ENCODE measurements at regions not wholly inside any gene's neighbourhood (a gene's known extent, or its start where the extent isn't known, plus 50 kb on each side); places are given as distances from the start of the nearest gene placed in this dataset.

DNA sequence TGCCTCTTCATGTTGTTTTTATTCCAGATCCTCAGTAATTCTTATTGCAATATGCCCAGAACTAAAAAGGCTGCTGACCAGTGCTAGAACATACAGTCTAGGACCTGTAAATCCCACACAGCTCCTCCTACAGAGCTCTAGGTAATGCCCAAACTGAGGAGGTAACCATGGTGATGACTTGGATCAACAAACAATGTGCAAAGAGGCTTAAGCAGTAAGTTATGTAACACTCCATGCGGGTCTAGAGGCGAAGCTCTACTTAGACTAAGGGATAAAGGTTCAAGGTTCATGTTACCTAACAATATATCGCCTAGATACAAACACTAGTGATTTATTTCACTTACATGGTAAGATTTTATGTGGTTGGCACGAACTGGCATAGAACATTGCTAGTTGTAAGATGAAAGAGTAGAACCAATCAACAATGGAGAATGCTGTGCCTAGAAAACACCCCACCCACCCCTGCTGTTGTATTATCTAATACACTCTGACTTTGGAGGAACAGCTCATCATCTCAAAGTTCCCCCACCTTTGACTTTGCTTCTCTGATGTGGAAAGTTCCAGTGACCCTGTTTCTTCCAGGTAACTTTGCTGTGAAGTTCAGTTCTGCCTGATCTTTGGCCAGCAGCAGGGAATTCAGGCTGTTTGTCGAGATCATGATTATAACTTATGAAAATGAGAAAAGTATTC is 242.4 kb downstream of the ALDH8A1 start:
- no peak for DNase-seq (ENCODE audit: low read depth)

DNA sequence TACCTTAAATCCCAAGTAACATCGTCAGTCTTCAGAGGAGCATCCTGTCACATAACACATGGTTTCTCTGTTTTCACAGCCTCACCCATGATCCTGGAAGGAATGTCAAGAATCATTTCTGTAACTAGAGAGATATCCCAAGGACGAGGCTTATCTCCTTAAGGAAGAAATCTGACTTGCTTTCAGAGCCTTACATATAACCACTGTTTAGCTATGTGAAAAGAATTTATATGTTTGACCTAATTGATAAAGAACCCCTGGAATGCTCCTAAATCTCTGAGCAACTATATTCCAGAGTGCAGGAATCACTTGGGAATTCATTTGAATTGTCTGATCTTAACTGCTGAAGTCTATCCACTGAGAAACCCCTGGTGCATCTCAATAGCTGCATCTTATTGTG is 243.1 kb downstream of the ALDH8A1 start:
- no peak for DNase-seq (ENCODE audit: low read depth)

DNA sequence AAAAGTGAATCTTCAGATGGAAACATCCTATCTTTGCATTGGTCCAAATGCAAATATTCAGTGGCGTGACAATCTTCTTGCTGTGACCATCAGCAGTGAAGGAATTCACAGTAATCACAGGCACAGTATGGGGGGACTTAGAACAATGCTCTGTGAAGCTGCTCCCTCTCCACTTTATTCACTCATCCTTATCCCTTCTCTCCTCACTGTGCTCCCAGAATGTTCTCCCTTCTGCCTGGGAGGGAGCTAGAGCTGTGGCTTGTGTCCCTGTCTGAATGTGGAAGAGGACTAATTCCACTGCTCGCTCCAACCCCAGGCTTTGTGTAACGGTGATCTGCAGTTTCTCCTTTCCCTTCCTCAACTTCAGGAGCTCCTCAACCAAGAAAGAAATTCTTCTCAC is 243.7 kb downstream of the ALDH8A1 start:
- DNase-seq (ENCODE audit: low read depth), result no peak

DNA sequence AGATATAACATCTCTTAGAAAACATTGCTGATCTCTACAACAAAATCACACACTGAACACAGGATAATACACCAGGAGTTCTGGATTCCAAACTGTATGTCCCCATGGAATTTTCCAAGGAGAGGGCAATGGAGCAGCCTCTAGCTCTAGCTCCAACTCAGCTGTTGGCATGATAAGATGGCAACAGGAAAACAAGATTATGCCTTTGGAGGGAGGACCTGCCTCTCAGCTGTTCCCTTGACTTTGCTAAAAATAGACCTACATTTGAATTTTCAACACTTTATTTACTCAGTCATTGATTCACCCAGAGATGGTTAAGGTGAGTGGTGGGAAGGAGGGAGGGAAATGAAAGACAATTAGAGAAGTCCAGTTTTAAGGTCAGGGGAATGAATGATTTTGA is 246.7 kb downstream of the ALDH8A1 start:
- no peak for DNase-seq (ENCODE audit: low read depth)

DNA sequence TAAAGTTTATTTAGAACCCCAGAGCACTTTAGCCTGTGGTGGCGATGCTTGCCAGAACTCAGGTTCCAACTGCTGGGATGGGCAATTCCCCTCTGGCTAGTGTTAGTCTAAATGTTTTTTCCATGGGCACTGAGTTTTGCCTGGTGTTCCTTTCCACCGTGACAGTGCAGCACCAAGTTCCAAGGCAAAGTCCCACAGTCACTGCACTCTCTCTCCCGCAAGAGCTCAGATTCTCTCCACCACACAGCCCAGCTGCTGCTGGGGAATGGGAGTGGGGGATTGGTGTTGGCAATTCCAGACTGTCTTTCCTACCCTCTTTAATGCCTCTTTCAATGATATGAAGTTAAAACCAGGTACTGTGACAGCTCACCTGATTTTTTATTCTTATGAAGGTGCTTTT is 247.6 kb downstream of the ALDH8A1 start:
- no peak for DNase-seq (ENCODE audit: low read depth)

DNA sequence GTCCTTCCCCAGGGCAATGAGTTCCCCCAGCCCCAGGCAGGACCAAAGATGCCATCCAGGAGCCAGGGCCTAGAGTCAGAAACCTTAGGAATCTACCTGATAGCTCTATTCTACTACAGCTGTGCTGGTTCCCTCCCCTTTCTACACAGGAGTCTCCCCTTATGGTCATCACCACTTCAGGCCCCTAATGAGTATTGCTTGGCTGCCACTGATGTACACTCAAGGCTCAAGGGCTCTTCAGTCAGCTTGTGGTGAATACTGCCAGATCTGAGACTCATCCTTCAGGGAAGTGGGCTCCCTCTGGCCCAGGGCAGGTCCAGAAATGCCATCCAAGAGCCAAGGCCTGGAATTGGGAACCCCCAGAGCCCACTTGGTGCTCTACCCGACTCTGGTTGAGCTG is 248.6 kb downstream of the ALDH8A1 start:
- DNase-seq (ENCODE audit: low read depth), result no peak

DNA sequence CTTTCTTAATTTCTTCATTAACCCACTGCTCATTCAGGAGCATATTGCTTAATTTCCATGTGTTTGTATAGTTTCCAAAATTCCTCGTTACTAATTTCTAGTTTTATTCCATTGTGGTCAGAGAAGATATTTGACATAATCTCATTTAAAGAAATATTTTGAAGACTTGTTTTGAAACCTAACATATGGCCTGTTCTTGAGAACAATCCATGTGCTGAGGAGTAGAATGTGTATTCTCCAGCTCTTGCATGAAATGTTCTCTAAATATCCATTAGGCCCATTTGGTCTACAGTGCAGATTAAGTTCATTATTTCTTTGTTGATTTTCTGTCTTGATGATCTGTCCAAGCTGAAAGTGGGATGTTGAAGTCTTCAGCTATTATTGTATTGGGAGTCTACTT is 251.7 kb downstream of the ALDH8A1 start:
- DNase-seq (ENCODE audit: low read depth), result no peak

DNA sequence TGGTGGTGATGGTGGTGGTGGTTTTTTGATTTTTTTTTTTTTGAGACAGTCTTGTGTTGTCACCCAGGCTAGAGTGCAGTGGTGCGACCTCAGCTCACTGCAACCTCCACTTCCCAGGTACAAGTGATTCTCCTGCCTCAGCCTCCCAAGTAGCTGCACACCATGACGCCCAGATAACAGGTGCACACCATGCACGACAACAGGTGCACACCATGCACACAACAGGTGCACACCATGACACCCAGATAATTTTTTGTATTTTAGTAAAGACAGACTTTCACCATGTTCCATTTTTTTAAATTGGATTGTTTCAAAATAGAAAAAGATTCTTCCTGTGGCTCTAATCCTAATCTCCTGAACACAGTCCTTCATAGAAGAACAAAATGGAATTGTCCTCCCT is 257.9 kb downstream of the ALDH8A1 start:
- no peak for DNase-seq (ENCODE audit: low read depth)

DNA sequence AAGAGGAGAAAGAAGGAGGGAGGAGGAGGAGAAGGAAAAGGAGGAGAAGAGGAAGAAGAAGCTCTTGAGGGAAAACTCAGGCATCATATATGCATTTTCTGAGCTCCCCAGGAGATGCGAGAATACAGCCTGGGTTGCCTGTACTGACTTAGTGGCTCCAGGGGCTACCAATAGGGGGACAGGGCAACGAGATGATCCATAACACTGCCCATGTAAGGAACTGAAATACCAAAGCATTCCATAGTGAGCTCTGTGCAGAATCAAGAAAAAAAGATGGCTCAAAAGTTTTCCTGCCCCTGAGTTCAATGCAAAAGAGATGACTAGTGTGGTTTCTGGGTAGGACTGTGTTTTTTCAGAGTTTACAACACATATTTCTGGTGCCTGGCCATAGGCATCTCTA is 258.7 kb downstream of the ALDH8A1 start:
- DNase-seq (ENCODE audit: low read depth), result no peak

DNA sequence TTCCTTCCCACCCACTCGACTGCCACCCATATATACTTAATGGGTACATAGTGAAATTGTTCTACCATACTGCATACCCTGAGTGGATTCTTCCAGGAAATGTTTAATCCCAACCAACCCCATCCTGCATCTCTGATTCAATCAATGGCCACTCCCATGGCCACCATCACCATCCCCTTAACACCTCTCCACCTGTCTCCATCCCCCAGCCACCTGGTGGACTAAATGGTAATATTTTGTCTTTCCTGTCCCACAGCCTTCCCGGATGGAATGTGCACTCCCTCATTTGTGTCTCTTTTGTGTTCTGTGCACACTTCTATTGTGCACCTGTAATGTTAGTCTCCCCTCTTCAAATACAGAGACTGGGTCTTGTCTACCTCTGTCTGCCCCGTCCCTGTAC is 259.9 kb downstream of the ALDH8A1 start:
- no peak for DNase-seq (ENCODE audit: low read depth)

DNA sequence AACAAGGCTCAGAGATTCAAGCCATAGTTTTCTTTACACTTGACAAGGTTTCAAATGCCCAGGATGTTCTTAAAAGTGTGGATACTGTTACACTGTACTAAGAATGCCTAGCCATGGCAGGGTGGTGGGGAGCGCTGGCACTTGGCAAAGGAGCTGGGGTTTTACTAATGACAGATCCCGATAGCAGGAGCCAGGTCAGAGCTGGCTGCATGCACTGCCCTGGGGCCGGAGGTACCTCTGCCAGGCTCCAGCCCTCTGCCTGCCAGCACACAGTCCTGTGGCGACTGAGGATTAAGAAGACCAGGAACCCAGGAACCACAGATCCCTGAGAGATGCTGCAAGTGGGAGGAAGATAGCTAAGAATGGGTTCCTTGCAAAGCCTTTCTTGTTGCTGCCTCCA is 260.3 kb downstream of the ALDH8A1 start:
- no peak for DNase-seq (ENCODE audit: low read depth)

DNA sequence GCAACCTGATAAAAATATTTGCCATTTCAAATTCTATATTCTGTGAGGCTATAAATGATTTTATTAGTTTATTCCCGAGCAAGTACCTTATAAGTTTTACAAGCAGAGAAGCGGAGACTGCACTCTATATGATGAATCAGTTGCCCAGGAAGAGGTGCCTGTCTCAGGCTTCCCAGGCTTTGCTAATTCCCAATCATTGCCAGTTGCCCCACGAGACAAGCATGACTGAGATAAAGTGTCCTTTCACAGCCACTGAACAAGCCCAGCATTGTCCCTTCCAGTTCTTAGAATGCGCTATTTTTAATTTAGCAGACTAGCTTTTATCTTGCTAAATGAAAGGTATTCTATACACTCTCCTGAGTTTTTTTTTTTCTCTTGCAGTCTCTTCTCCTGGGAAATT is 260.7 kb downstream of the ALDH8A1 start:
- DNase-seq (ENCODE audit: low read depth), result no peak

DNA sequence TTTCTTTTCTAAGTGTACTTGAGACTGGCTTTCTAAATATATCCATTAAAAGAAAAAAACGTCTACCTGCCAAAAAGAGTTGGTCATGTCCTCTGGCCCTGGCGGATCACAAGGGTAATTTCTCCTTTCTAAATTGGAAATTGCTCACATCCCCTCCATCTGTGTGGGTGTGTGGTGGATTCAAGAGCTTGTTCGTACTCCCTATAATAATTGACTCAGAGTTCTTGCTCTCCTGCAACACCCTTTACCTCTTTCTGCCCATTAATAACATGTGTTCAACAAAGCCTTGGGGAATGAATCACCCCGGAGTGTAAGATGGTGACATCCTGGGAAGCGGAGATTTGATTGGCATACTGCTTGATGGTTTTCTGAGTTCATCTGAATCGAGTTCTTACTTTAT is 263.8 kb downstream of the ALDH8A1 start:
- DNase-seq (ENCODE audit: low read depth), result no peak

DNA sequence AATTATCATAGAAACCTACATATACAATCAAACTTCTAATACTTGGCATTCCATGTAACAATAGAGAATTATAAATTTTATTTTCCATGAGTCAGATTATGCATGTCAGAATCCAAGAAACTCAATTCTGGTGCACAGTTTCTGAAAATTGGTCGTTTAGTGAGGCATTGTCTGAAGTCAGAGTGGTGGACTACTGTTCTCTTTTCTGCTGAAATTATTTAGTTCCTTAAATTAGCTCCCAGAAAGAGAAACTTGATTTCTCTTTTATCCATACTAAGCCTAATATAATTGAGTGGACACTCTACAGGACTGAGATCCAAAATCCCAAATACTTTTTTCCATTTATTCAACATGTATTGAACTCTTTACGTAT is 265.5 kb downstream of the ALDH8A1 start:
- no peak for DNase-seq (ENCODE audit: low read depth)

DNA sequence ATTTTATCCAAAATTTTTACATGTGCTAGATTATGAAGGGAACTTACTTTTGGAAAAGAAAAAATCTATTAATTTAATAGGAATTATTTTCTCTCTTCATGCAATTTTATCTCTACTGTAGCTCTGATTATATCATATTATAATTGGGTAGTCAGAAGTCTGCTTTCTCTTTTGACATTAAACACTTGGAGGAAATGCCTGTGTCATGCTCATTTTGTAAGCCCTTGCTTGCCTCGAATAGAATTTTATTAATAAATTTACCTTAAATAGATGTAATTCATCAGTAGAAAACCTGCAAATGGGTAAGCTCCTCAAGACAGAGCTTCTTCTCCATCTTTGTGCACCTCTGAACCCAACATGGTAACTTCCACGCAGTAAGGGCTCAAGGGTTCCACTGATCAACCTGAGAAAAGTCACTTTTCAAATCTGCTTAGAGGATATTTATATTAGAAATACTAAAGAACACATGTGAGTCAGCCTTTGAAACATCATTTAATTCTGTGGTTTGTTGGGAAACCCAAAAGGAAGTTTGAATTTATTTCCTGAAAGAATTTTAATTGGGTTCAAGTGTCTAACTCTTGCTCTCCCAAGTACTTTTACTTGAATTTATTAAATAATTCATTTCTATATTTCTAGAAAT is 266.0 kb downstream of the ALDH8A1 start:
- DNase-seq (ENCODE audit: low read depth), result no peak

DNA sequence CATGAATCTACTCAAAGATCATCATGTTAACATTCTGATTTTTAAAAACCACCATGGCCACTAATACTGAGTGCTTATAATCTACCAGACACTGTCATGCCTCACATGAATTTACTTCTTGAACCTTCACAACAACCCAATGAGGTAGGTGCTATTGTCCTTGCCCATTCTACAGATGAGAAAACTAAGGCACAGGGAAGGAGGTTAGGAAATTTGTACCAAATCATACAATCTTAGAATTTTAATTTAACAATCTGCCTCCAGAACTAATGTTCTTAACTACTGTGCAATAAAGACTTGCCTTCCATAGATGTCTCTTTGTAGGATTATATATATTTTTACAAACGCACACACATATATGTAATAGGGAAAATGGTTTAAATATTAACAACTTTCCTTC is 269.5 kb downstream of the ALDH8A1 start:
- DNase-seq (ENCODE audit: low read depth), result no peak

DNA sequence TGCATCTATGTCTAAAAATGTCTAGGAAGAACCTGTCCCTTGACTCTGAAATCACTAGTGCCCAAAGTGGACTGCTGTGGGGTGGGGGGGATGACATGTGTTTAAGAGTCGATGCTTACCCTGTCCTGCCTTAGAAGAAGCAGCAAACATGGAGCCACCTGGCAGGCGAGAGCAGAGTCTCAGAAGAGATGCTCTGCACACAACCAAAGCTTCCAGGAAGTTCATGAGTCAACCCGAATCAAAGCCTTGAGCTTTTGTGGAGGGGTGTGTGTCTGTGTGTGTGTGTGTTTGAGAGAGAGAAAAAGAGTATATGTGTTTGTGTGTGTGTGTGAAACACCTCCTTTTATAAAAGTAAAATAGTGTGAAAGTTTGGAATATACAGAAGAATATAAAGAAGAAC is 269.9 kb downstream of the ALDH8A1 start:
- no peak for DNase-seq (ENCODE audit: low read depth)

DNA sequence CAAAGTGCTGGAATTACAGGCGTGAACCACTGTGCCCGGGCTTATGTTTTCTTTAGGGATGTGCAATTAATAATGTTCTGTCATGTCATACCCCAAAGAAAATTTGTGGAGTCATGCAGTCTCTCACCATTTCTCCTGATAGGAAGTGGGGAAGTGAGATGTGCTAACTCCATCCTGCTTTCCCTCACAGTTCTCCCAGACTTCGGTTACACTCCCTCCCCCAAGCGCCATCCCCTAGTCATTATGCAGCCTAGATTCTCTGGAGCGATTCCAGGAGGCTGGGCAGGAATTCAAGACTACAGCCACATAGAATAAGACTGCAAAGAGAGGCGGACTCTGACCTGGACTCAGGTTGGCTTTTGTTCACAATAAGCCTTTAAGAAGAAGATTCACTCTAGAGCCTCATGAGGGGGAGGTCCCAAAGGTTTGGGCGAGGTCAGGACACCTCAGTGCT is 271.4 kb downstream of the ALDH8A1 start:
- no peak for DNase-seq (ENCODE audit: low read depth)

DNA sequence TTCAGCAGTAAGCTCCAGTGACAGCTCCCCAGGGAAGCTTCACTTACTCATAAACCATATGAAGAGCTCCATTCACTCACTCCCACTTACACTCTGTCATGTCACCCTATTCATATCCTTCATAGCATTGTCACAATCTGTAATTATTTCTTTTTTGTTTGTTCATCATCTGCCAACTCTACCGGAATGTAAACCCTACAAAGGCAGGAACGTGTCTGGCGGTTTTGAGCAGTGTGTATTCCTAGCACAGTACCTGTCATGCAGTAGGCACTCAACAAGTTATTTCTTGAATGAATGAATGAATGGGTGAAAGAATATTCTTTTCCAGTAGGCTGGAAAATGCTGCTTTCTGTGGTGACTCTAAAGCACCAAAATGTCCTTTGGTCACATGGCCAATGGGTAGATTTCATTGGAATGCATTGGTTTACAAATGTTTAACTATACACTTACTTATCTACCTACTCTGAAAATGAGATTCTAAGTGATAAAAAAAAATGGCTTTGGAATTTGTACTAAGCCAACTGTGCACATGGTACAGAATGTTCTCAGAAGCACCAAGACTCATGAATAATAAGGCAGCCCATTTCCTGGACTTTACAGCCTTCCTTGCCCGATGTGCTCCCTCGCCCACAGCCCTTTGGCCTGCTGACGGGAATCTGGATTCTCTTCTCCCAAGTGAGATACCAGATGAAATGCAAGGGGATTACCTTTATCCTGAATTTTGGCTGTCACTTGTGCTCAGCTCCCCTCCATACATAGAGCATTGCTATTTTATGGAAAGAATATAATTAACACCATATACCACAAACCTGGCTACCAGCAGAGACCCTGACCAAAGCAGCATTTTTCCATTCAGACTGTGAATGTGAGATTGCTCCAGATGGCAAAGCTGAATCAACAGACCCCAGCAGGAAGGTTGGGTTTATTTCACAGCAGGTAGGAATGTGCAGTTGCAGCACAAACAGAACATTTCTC is 273.3 kb downstream of the ALDH8A1 start:
- no peak for DNase-seq (ENCODE audit: low read depth)

DNA sequence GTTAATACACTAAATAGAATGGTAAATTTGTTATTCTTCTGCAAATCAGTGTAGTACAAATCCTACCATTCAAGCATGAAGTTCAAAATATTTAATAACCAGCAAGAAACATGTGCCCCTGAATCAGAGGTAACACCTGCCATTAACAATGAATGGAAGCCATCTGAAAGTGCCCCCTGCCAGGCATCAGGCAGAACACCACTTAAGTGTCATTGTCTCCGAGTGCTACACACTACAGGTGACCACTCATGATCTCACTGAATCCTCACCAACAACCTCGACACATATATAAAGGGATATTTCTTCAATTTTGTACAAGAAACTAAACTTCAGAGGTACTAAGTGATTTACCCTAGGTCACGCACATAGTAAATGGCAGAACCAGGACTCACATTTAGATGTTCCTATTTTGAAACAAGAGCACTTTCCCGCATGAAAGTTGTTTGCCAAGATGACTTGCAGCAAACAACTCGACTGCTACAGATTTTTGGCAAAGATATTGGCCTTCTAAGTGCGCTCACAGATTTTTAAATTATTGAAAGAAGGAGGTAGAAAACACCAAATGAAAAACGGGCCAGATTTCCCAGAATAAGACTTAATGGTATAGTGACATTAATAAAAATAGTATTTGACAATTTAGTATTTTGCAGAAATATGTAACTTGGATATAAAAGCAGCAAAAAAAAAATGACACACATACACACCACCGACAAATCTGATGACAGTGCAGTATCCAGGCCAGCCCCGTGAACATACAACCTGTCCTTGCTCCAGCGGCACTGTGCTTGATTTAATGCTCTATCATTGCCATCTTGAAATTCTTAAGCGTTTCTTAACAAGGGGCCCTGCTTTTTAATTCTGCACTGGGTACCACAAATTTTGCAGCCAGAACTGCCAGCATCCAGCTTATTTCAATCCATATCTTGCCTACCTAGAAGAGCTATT is 274.5 kb downstream of the ALDH8A1 start:
- no peak for DNase-seq (ENCODE audit: low read depth)

DNA sequence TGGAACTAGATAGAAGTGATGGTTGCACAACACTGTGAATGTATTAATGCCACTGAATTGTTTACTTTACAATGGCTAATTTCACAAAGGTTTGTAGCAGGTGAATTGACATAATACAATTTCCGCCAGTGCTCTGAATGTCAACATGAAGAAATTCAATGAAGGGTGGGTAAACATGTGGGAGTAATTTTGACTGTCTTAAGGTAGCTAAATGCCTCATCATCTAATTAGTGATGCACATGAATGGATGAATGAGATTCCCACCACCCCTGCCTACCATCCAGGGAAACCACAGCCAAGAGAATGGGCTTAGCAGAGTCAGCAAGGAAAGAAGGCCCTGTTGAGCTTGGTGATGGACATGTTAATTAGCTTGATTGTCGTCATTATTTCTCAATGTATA is 275.3 kb downstream of the ALDH8A1 start:
- DNase-seq (ENCODE audit: low read depth), result no peak

DNA sequence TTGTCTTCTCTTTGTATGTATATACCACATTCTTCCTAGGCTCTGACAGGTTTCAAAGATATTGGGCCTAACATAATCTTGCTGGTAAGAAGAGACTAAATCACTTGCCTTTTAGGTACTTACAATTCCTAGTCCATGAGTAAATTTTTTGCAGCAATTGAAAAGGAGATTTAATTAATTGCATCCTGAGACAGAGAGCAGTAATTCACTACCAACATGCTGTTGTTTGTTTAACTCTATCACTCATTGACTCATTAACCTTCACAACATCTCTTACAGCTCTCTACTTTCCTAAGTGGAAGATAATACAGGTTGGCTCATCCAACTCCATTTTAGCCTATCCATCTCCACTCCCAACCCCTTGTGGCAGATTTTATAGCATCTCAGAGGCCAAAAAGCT is 280.4 kb downstream of the ALDH8A1 start:
- DNase-seq (ENCODE audit: low read depth), result no peak

All from activated T-cell treated with anti-CD3 and anti-CD28 coated beads for 48 hours (primary cell).